ENCODE measurements at regions not wholly inside any gene's neighbourhood (a gene's known extent, or its start where the extent isn't known, plus 50 kb on each side); places are given as distances from the start of the nearest gene placed in this dataset.

DNA sequence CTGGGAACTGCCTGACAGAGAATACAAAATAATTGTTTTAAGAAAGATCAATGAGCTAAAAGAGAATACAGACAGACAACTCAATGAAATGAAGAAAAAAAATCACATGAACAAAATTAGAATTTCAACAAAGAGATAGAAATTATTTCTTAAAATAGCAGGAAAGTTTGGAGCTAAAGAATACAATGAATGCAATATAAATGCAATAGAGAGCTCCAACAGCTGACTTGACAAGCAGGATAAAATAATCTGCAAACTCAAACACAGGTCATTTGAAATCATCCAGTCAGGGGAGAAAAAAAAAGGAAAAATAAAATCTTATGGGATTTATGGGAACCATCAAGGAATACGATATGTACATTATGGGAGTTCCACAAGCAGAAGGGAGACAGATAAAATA lies 902.7 kb upstream of the ZEB2 start:
- TF ChIP-seq, protein P1, sequence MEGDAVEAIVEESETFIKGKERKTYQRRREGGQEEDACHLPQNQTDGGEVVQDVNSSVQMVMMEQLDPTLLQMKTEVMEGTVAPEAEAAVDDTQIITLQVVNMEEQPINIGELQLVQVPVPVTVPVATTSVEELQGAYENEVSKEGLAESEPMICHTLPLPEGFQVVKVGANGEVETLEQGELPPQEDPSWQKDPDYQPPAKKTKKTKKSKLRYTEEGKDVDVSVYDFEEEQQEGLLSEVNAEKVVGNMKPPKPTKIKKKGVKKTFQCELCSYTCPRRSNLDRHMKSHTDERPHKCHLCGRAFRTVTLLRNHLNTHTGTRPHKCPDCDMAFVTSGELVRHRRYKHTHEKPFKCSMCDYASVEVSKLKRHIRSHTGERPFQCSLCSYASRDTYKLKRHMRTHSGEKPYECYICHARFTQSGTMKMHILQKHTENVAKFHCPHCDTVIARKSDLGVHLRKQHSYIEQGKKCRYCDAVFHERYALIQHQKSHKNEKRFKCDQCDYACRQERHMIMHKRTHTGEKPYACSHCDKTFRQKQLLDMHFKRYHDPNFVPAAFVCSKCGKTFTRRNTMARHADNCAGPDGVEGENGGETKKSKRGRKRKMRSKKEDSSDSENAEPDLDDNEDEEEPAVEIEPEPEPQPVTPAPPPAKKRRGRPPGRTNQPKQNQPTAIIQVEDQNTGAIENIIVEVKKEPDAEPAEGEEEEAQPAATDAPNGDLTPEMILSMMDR (IDR thresholded peaks at IDR 0.05): no peak
- TF ChIP-seq POLR2A (IDR thresholded peaks at IDR 0.05): no peak

Measured in uterus (tissue), 2 donors.